ENCODE measurements at regions not wholly inside any gene's neighbourhood (a gene's known extent, or its start where the extent isn't known, plus 50 kb on each side); places are given as distances from the start of the nearest gene placed in this dataset.

- no peaks in the 10 kb centered on the region for H3K36me3 ChIP-seq (ENCODE audit: control insufficient read depth, insufficient read depth, low read length)
- no peaks in the 10 kb centered on the region for H3K9me3 ChIP-seq (ENCODE audit: control insufficient read depth, low read length)
- no peak overlapping the region for H3K4me3 ChIP-seq (ENCODE audit: insufficient read depth, low read depth, low read length)
- 91% methylated on average over 1 of the region's 1 CpG for WGBS, 2 experiments
- H3K27me3 ChIP-seq (ENCODE audit: control insufficient read depth, insufficient read depth, low read length, poor library complexity, severe bottlenecking): no peaks in the 10 kb centered on the region
- H3K27ac ChIP-seq (ENCODE audit: insufficient read depth, low read depth, low read length, poor library complexity, severe bottlenecking): peak overlapping the region; percentile 51
- peaks cover 5% of the 10 kb centered on the region for H3K4me1 ChIP-seq (ENCODE audit: control insufficient read depth, insufficient read depth, low read length)
Measured at GRCh38 chr6:1481286-1481685, 91.9 kb downstream of the FOXF2 start.

GRCh38 chr6:1482381-1483166, 93.2 kb downstream of the FOXF2 start:
- H3K9me3 ChIP-seq (ENCODE audit: control insufficient read depth, low read length): no peaks in the 10 kb centered on the region
- H3K27ac ChIP-seq (ENCODE audit: insufficient read depth, low read depth, low read length, poor library complexity, severe bottlenecking): no peak overlapping the region
- H3K4me1 ChIP-seq (ENCODE audit: control insufficient read depth, insufficient read depth, low read length): peaks cover 5% of the 10 kb centered on the region
- H3K4me3 ChIP-seq (ENCODE audit: insufficient read depth, low read depth, low read length): no peak overlapping the region
- no peaks in the 10 kb centered on the region for H3K27me3 ChIP-seq (ENCODE audit: control insufficient read depth, insufficient read depth, low read length, poor library complexity, severe bottlenecking)
- H3K36me3 ChIP-seq (ENCODE audit: control insufficient read depth, insufficient read depth, low read length): no peaks in the 10 kb centered on the region
- WGBS, 2 experiments: 94 to 96% methylated on average over 9 of the region's 9 CpGs

- H3K4me3 ChIP-seq (ENCODE audit: insufficient read depth, low read depth, low read length): no peak overlapping the region
- no peaks in the 10 kb centered on the region for H3K9me3 ChIP-seq (ENCODE audit: control insufficient read depth, low read length)
- H3K36me3 ChIP-seq (ENCODE audit: control insufficient read depth, insufficient read depth, low read length): no peaks in the 10 kb centered on the region
- H3K27me3 ChIP-seq (ENCODE audit: control insufficient read depth, insufficient read depth, low read length, poor library complexity, severe bottlenecking): no peaks in the 10 kb centered on the region
- WGBS, 2 experiments: 95 to 97% methylated on average over 5 of the region's 5 CpGs
- H3K27ac ChIP-seq (ENCODE audit: insufficient read depth, low read depth, low read length, poor library complexity, severe bottlenecking): no peak overlapping the region
- H3K4me1 ChIP-seq (ENCODE audit: control insufficient read depth, insufficient read depth, low read length): peaks cover 5% of the 10 kb centered on the region
Measured at GRCh38 chr6:1485678-1486077, 96.3 kb downstream of the FOXF2 start.

- WGBS, 2 experiments: 92 to 93% methylated on average over 1 of the region's 1 CpG
- H3K27ac ChIP-seq (ENCODE audit: insufficient read depth, low read depth, low read length, poor library complexity, severe bottlenecking): no peak overlapping the region
Measured at GRCh38 chr6:1486387-1486786, 97.0 kb downstream of the FOXF2 start.

GRCh38 chr6:1487239-1487638, 97.9 kb downstream of the FOXF2 start:
- H3K4me1 ChIP-seq (ENCODE audit: control insufficient read depth, insufficient read depth, low read length): no peaks in the 10 kb centered on the region
- H3K4me3 ChIP-seq (ENCODE audit: insufficient read depth, low read depth, low read length): no peak overlapping the region
- H3K9me3 ChIP-seq (ENCODE audit: control insufficient read depth, low read length): no peaks in the 10 kb centered on the region
- H3K27me3 ChIP-seq (ENCODE audit: control insufficient read depth, insufficient read depth, low read length, poor library complexity, severe bottlenecking): no peaks in the 10 kb centered on the region
- 86 to 92% methylated on average over 4 of the region's 4 CpGs for WGBS, 2 experiments
- H3K27ac ChIP-seq (ENCODE audit: insufficient read depth, low read depth, low read length, poor library complexity, severe bottlenecking): no peak overlapping the region
- no peaks in the 10 kb centered on the region for H3K36me3 ChIP-seq (ENCODE audit: control insufficient read depth, insufficient read depth, low read length)

More at GRCh38 chr6:1486387-1486786, 97.0 kb downstream of the FOXF2 start:
- H3K4me1 ChIP-seq (ENCODE audit: control insufficient read depth, insufficient read depth, low read length): peaks cover 3% of the 10 kb centered on the region
- H3K27me3 ChIP-seq (ENCODE audit: control insufficient read depth, insufficient read depth, low read length, poor library complexity, severe bottlenecking): no peaks in the 10 kb centered on the region
- no peaks in the 10 kb centered on the region for H3K9me3 ChIP-seq (ENCODE audit: control insufficient read depth, low read length)
- H3K36me3 ChIP-seq (ENCODE audit: control insufficient read depth, insufficient read depth, low read length): no peaks in the 10 kb centered on the region
- no peak overlapping the region for H3K4me3 ChIP-seq (ENCODE audit: insufficient read depth, low read depth, low read length)

GRCh38 chr6:1491025-1491424, 101.6 kb downstream of the FOXF2 start:
- no peaks in the 10 kb centered on the region for H3K36me3 ChIP-seq (ENCODE audit: control insufficient read depth, insufficient read depth, low read length)
- H3K27ac ChIP-seq (ENCODE audit: insufficient read depth, low read depth, low read length, poor library complexity, severe bottlenecking): no peak overlapping the region
- H3K4me3 ChIP-seq (ENCODE audit: insufficient read depth, low read depth, low read length): no peak overlapping the region
- 93 to 97% methylated on average over 11 of the region's 11 CpGs for WGBS, 2 experiments
- no peaks in the 10 kb centered on the region for H3K4me1 ChIP-seq (ENCODE audit: control insufficient read depth, insufficient read depth, low read length)
- H3K9me3 ChIP-seq (ENCODE audit: control insufficient read depth, low read length): no peaks in the 10 kb centered on the region
- no peaks in the 10 kb centered on the region for H3K27me3 ChIP-seq (ENCODE audit: control insufficient read depth, insufficient read depth, low read length, poor library complexity, severe bottlenecking)

GRCh38 chr6:1491591-1492319, 102.4 kb downstream of the FOXF2 start:
- Histone ChIP-seq H3K4me1 (ENCODE audit: control insufficient read depth, insufficient read depth, low read length) (no peaks in the 10 kb centered on the region), H3K27ac (ENCODE audit: insufficient read depth, low read depth, low read length, poor library complexity, severe bottlenecking) (no peak overlapping the region), H3K27me3 (ENCODE audit: control insufficient read depth, insufficient read depth, low read length, poor library complexity, severe bottlenecking) (no peaks in the 10 kb centered on the region), H3K4me3 (ENCODE audit: insufficient read depth, low read depth, low read length) (no peak overlapping the region), H3K36me3 (ENCODE audit: control insufficient read depth, insufficient read depth, low read length) (no peaks in the 10 kb centered on the region), H3K9me3 (ENCODE audit: control insufficient read depth, low read length) (no peaks in the 10 kb centered on the region)
- WGBS, 2 experiments: 90 to 92% methylated on average over 9 to 10 of the region's 10 CpGs

GRCh38 chr6:1494671-1495070, 105.3 kb downstream of the FOXF2 start:
- H3K4me3 ChIP-seq (ENCODE audit: insufficient read depth, low read depth, low read length): no peak overlapping the region
- H3K36me3 ChIP-seq (ENCODE audit: control insufficient read depth, insufficient read depth, low read length): no peaks in the 10 kb centered on the region
- H3K27me3 ChIP-seq (ENCODE audit: control insufficient read depth, insufficient read depth, low read length, poor library complexity, severe bottlenecking): no peaks in the 10 kb centered on the region
- H3K27ac ChIP-seq (ENCODE audit: insufficient read depth, low read depth, low read length, poor library complexity, severe bottlenecking): no peak overlapping the region
- H3K4me1 ChIP-seq (ENCODE audit: control insufficient read depth, insufficient read depth, low read length): peaks cover 8% of the 10 kb centered on the region
- 79% methylated on average over 9 of the region's 9 CpGs for WGBS, 2 experiments
- no peaks in the 10 kb centered on the region for H3K9me3 ChIP-seq (ENCODE audit: control insufficient read depth, low read length)

GRCh38 chr6:1495344-1495743, 106.0 kb downstream of the FOXF2 start:
- WGBS, 2 experiments: 85 to 90% methylated on average over 3 to 4 of the region's 4 CpGs
- H3K4me3 ChIP-seq (ENCODE audit: insufficient read depth, low read depth, low read length): no peak overlapping the region
- H3K36me3 ChIP-seq (ENCODE audit: control insufficient read depth, insufficient read depth, low read length): no peaks in the 10 kb centered on the region
- H3K4me1 ChIP-seq (ENCODE audit: control insufficient read depth, insufficient read depth, low read length): peaks cover 8% of the 10 kb centered on the region
- no peaks in the 10 kb centered on the region for H3K9me3 ChIP-seq (ENCODE audit: control insufficient read depth, low read length)
- H3K27ac ChIP-seq (ENCODE audit: insufficient read depth, low read depth, low read length, poor library complexity, severe bottlenecking): no peak overlapping the region
- no peaks in the 10 kb centered on the region for H3K27me3 ChIP-seq (ENCODE audit: control insufficient read depth, insufficient read depth, low read length, poor library complexity, severe bottlenecking)

GRCh38 chr6:1496092-1496491, 106.7 kb downstream of the FOXF2 start:
- WGBS, 2 experiments: 92 to 98% methylated on average over 4 of the region's 5 CpGs

More at GRCh38 chr6:1496092-1496491, 106.7 kb downstream of the FOXF2 start:
- Histone ChIP-seq H3K27ac (ENCODE audit: insufficient read depth, low read depth, low read length, poor library complexity, severe bottlenecking) (no peak overlapping the region), H3K4me3 (ENCODE audit: insufficient read depth, low read depth, low read length) (no peak overlapping the region), H3K4me1 (ENCODE audit: control insufficient read depth, insufficient read depth, low read length) (peaks cover 8% of the 10 kb centered on the region), H3K27me3 (ENCODE audit: control insufficient read depth, insufficient read depth, low read length, poor library complexity, severe bottlenecking) (no peaks in the 10 kb centered on the region), H3K36me3 (ENCODE audit: control insufficient read depth, insufficient read depth, low read length) (no peaks in the 10 kb centered on the region), H3K9me3 (ENCODE audit: control insufficient read depth, low read length) (no peaks in the 10 kb centered on the region)

Data from ectodermal cell (in vitro differentiated cells).